T47D (cell line): ENCODE measurements at regions not wholly inside any gene's neighbourhood (a gene's known extent, or its start where the extent isn't known, plus 50 kb on each side); places are given as distances from the start of the nearest gene placed in this dataset.
A peak's percentile ranks its signal among the peaks of the same experiment; 100 is the strongest.

Source experiments
- DNase-seq, 2 experiments: peaks; one replicate each; pipeline versions ENCODE4 v3.0.0 to v3.0.0-alpha.2; 2011 to 2012; ENCODE audit warnings: low read depth in 1 of 2, low spot score in 1 of 2
- JUND ChIP-seq: IDR thresholded peaks from 2 replicates; pipeline ENCODE4 v1.6.1; 2012; ENCODE audit warnings: low read depth
- in situ Hi-C: cut with HindIII; loops from 2 replicates; pipeline ENCODE4 v1.10.0; 2016; ENCODE audit warnings: low sequenced_read_pairs, low pct_unique_long_range_greater_than_20kb

GRCh38 chr20:2203436-2203835, 92.4 kb upstream of the TGM3 start:
- in situ Hi-C loops: no loop called here
- DNase-seq: no peak
- TF ChIP-seq JUND: no peak

GRCh38 chr20:2204021-2204420, 91.8 kb upstream of the TGM3 start:
- in situ Hi-C loops: no loop called here
- no peak for DNase-seq
- no peak for TF ChIP-seq JUND

- peak; percentile 73 to 86 for DNase-seq
- TF ChIP-seq JUND: no peak
- in situ Hi-C loops: no loop called here
Measured at GRCh38 chr20:2206957-2207769, 88.6 kb upstream of the TGM3 start.

GRCh38 chr20:2207770-2208097, 88.1 kb upstream of the TGM3 start:
- DNase-seq: no peak
- no peak for TF ChIP-seq JUND
- in situ Hi-C loops: no loop called here

GRCh38 chr20:2208897-2209296, 86.9 kb upstream of the TGM3 start:
- no peak for DNase-seq
- TF ChIP-seq JUND: no peak
- in situ Hi-C loops: no loop called here

GRCh38 chr20:2210646-2211552, 84.9 kb upstream of the TGM3 start:
- no peak for TF ChIP-seq JUND
- in situ Hi-C loops: no loop called here
- DNase-seq: no peak

- in situ Hi-C loops: no loop called here
- DNase-seq: no peak
- no peak for TF ChIP-seq JUND
Measured at GRCh38 chr20:2212456-2213015, 83.3 kb upstream of the TGM3 start.

- no peak for DNase-seq
- in situ Hi-C loops: no loop called here
- no peak for TF ChIP-seq JUND
Measured at GRCh38 chr20:2213401-2213800, 82.4 kb upstream of the TGM3 start.

GRCh38 chr20:2217857-2218539, 77.8 kb upstream of the TGM3 start:
- no peak for TF ChIP-seq JUND
- in situ Hi-C loops: no loop called here
- DNase-seq: no peak

GRCh38 chr20:2219481-2220006, 76.3 kb upstream of the TGM3 start:
- TF ChIP-seq JUND: no peak
- in situ Hi-C loops: no loop called here

GRCh38 chr20:2220298-2220697, 75.5 kb upstream of the TGM3 start:
- in situ Hi-C loops: no loop called here
- no peak for TF ChIP-seq JUND

More at GRCh38 chr20:2219481-2220006, 76.3 kb upstream of the TGM3 start:
- no peak for DNase-seq

GRCh38 chr20:2221921-2222320, 73.9 kb upstream of the TGM3 start:
- in situ Hi-C loops: no loop called here
- DNase-seq: no peak
- no peak for TF ChIP-seq JUND

More at GRCh38 chr20:2220298-2220697, 75.5 kb upstream of the TGM3 start:
- no peak for DNase-seq
